PC-9 (cell line): ENCODE measurements at regions not wholly inside any gene's neighbourhood (a gene's known extent, or its start where the extent isn't known, plus 50 kb on each side); places are given as distances from the start of the nearest gene placed in this dataset.

Source experiments
- CTCF ChIP-seq: fragments of 200-600 bp; sonication (generic); conservative IDR thresholded peaks from 2 replicates; pipeline ENCODE4 v1.6.1; 2017; ENCODE audit warnings: mixed run types, antibody characterized with exemption, mild to moderate bottlenecking, moderate library complexity
- EZH2 ChIP-seq: fragments of 200-600 bp; sonication (generic); IDR thresholded peaks from 2 replicates; pipeline ENCODE4 v1.8.0; 2017; ENCODE audit warnings: antibody characterized with exemption, low read depth

GRCh38 chr10:15455456-15455855 lies 84.4 kb upstream of the FAM171A1 start:
- no peak for TF ChIP-seq CTCF
- TF ChIP-seq EZH2 = no peak
